HepG2 (cell line): ENCODE measurements at regions not wholly inside any gene's neighbourhood (a gene's known extent, or its start where the extent isn't known, plus 50 kb on each side); places are given as distances from the start of the nearest gene placed in this dataset.
A peak's percentile ranks its signal among the peaks of the same experiment; 100 is the strongest.

Experiments used
- ATAC-seq: fragments of 200-7000 bp; cut with Tn5 transposase; 3 replicates; pipeline ENCODE4 v1.9.1; 2020; ENCODE audit warnings: mild to moderate bottlenecking, moderate library complexity
- BruUV-seq: library from RNA; stranded (reverse); fragments of 400-500 nt; replicated peaks from 2 replicates; lab custom pipeline; 2021; lab: Mats Ljungman, UMichigan
- CTCF ChIA-PET: fragments of 300-600 bp; formaldehyde crosslinking; extraction: SDS; loops from one replicate; lab custom pipeline; 2021; ENCODE audit warnings: low total read pairs, inconsistent platforms, low intra/inter-chr PET ratio; lab: Yijun Ruan, JAX
- POLR2A ChIA-PET: fragments of 350-600 bp; sonication (Branson Sonifier 250); formaldehyde crosslinking; loops from one replicate; lab custom pipeline; 2020; ENCODE audit warnings: antibody characterized with exemption, inconsistent platforms; lab: Yijun Ruan, JAX
- DNase-seq: peaks from one replicate; pipeline ENCODE4 v3.0.0-alpha.2; 2015; ENCODE audit warnings: low spot score
- FAIRE-seq: peaks from 3 replicates; lab custom pipeline; 2011; peaks lifted over from hg19 to GRCh38; lab: Jason Lieb, UNC
- H2AFZ ChIP-seq: one replicate; pipeline ENCODE4 v1.6.1; 2011; ENCODE audit warnings: low read length, inconsistent platforms
- H3K27ac ChIP-seq: fragments of 300-600 bp; 3 replicates; pipeline ENCODE4 v1.8.0; 2011; ENCODE audit warnings: mixed run types, mild to moderate bottlenecking, mixed read lengths, low read length, inconsistent platforms; ENCODE audit not compliant: insufficient read depth; ENCODE audit errors: extremely low read length
- H3K27me3 ChIP-seq, 2 experiments: fragments of 200-600 bp in 1 of 2; 2 replicates in 1 of 2; 3 replicates in 1 of 2; pipeline versions ENCODE4 v1.6.0 to v1.8.0; 2011; ENCODE audit warnings: low read length in 2 of 2, mild to moderate bottlenecking in 2 of 2, moderate library complexity in 2 of 2, inconsistent platforms in 1 of 2; ENCODE audit not compliant: insufficient read depth in 2 of 2, control insufficient read depth in 1 of 2
- H3K36me3 ChIP-seq, 2 experiments: fragments of 200-600 bp in 1 of 2; replicated peaks in 1 of 2; 2 replicates in 1 of 2; 3 replicates in 1 of 2; pipeline versions ENCODE4 v1.5.1 to v1.8.0; 2011; ENCODE audit warnings: low read length in 2 of 2, inconsistent platforms in 1 of 2; ENCODE audit not compliant: insufficient read depth in 2 of 2, control insufficient read depth in 1 of 2
- H3K4me1 ChIP-seq: 2 replicates; pipeline ENCODE4 v1.5.1; 2012; ENCODE audit warnings: low read length, inconsistent platforms; ENCODE audit not compliant: insufficient read depth
- H3K4me2 ChIP-seq: 2 replicates; pipeline ENCODE4 v1.6.0; 2011; ENCODE audit warnings: low read depth, low read length, inconsistent platforms
- H3K4me3 ChIP-seq, 3 experiments: fragments of 200-600 bp in 1 of 3; sonication (generic), shearing (Covaris generic) in 1 of 3; replicated peaks in 1 of 3; 2 replicates each; pipeline ENCODE4 v1.5.1; 2011 to 2016; ENCODE audit warnings: low read length in 3 of 3, inconsistent platforms in 2 of 3, low read depth in 2 of 3, mild to moderate bottlenecking in 2 of 3, control low read depth in 1 of 3, mixed read lengths in 1 of 3; ENCODE audit not compliant: insufficient read depth in 1 of 3
- H3K79me2 ChIP-seq: one replicate; pipeline ENCODE4 v1.6.1; 2011; ENCODE audit warnings: low read length, inconsistent platforms; ENCODE audit not compliant: insufficient read depth
- H3K9ac ChIP-seq: 2 replicates; pipeline ENCODE4 v1.6.0; 2011; ENCODE audit warnings: mild to moderate bottlenecking, low read depth, low read length, inconsistent platforms; ENCODE audit not compliant: insufficient read depth
- H3K9me3 ChIP-seq: 2 replicates; pipeline ENCODE4 v1.5.1; 2012; ENCODE audit warnings: mild to moderate bottlenecking, low read length
- H4K20me1 ChIP-seq: 2 replicates; pipeline ENCODE4 v1.6.0; 2011; ENCODE audit warnings: inconsistent platforms, mild to moderate bottlenecking, low read length, moderate library complexity; ENCODE audit not compliant: insufficient read depth
- ARNTL ChIP-seq: sonication (generic); formaldehyde crosslinking; IDR thresholded peaks from 2 replicates; pipeline ENCODE4 v1.4.0; 2020; ENCODE audit warnings: mild to moderate bottlenecking, missing genetic modification reagents
- DR1 ChIP-seq: sonication (generic); formaldehyde crosslinking; IDR thresholded peaks from 2 replicates; pipeline ENCODE4 v1.8.0; 2021; ENCODE audit warnings: mild to moderate bottlenecking, missing genetic modification reagents, inconsistent platforms
- MIXL1 ChIP-seq: IDR thresholded peaks from 2 replicates; pipeline ENCODE4 v1.6.1; 2016
- MYC ChIP-seq: sonication (generic); formaldehyde crosslinking; IDR thresholded peaks from 2 replicates; pipeline ENCODE4 v1.9.0; 2021; ENCODE audit warnings: missing genetic modification reagents, borderline replicate concordance
- NFATC3 ChIP-seq: sonication (generic); formaldehyde crosslinking; IDR thresholded peaks from 2 replicates; pipeline ENCODE4 v1.5.1; 2020; ENCODE audit warnings: mild to moderate bottlenecking, missing genetic modification reagents
- RAD21 ChIP-seq: fragments of 450-650 bp; formaldehyde crosslinking; IDR thresholded peaks from 2 replicates; pipeline ENCODE4 v1.5.0; 2020; ENCODE audit warnings: mild to moderate bottlenecking
- RXRB ChIP-seq: IDR thresholded peaks from 2 replicates; pipeline ENCODE4 v1.6.1; 2016; ENCODE audit warnings: borderline replicate concordance, missing genetic modification reagents, missing compliant biosample characterization
- SMC3 ChIP-seq: IDR thresholded peaks from 2 replicates; pipeline ENCODE4 v1.6.1; 2011; ENCODE audit warnings: low read length, improper control_type of control experiment
- STAG1 ChIP-seq: sonication (generic); formaldehyde crosslinking; IDR thresholded peaks from 2 replicates; pipeline ENCODE4 v1.4.0; 2020; ENCODE audit warnings: missing genetic modification reagents
- ZNF20 ChIP-seq: sonication (generic); formaldehyde crosslinking; IDR thresholded peaks from 2 replicates; pipeline ENCODE4 v1.4.0; 2020; ENCODE audit warnings: mild to moderate bottlenecking, moderate library complexity, missing genetic modification reagents
- WGBS: methylation state at CpG from one replicate; pipeline ENCODE4 v1.1.6; 2017; ENCODE audit warnings: low lambda C conversion rate; 5-methylcytosine and 5-hydroxymethylcytosine counted together
- in situ Hi-C: cut with HindIII; loops from 2 replicates; pipeline ENCODE4 v1.10.0; 2017; ENCODE audit warnings: low pct_unique_long_range_greater_than_20kb; ENCODE audit not compliant: extremely low pct_ligation_motif_present
- intact Hi-C: fragments of 100-400 bp; cut with micrococcal nuclease; formaldehyde crosslinking; loops from one replicate; pipeline ENCODE4 v1.10.0; 2022; ENCODE audit not compliant: unreplicated experiment
- TF ChIP-seq, protein P1 (sequence below): sonication (generic); formaldehyde crosslinking; IDR thresholded peaks from 2 replicates; pipeline ENCODE4 v1.5.0; 2020; ENCODE audit warnings: mild to moderate bottlenecking, missing genetic modification reagents, moderate library complexity
- TF ChIP-seq, protein P2 (sequence below): IDR thresholded peaks from 2 replicates; pipeline ENCODE4 v1.6.1; 2012; ENCODE audit warnings: low read depth, low read length, improper control_type of control experiment

GRCh38 chr1:245084551-245084950 is 70.2 kb upstream of the KIF26B start (continued):
- TF ChIP-seq ZNF20 (no peak), DR1 (CRISPR knock-in tag) (no peak)

- TF ChIP-seq RAD21 (CRISPR knock-in tag) (peak; percentile 63), NFATC3 (CRISPR knock-in tag) (no peak), STAG1 (CRISPR knock-in tag) (peak; percentile 74), SMC3 (peak; percentile 80), ARNTL (CRISPR knock-in tag) (no peak), MYC (CRISPR knock-in tag) (no peak), MIXL1 (CRISPR knock-in tag) (0 out of 2 replicates have a peak, but pooled peaks have one; percentile 23), RXRB (CRISPR knock-in tag) (peak; percentile 12; the same call in 1 of the 2 replicates)
- TF ChIP-seq, protein P1, sequence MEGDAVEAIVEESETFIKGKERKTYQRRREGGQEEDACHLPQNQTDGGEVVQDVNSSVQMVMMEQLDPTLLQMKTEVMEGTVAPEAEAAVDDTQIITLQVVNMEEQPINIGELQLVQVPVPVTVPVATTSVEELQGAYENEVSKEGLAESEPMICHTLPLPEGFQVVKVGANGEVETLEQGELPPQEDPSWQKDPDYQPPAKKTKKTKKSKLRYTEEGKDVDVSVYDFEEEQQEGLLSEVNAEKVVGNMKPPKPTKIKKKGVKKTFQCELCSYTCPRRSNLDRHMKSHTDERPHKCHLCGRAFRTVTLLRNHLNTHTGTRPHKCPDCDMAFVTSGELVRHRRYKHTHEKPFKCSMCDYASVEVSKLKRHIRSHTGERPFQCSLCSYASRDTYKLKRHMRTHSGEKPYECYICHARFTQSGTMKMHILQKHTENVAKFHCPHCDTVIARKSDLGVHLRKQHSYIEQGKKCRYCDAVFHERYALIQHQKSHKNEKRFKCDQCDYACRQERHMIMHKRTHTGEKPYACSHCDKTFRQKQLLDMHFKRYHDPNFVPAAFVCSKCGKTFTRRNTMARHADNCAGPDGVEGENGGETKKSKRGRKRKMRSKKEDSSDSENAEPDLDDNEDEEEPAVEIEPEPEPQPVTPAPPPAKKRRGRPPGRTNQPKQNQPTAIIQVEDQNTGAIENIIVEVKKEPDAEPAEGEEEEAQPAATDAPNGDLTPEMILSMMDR (CRISPR knock-in tag): peak; percentile 72
- TF ChIP-seq, protein P2, sequence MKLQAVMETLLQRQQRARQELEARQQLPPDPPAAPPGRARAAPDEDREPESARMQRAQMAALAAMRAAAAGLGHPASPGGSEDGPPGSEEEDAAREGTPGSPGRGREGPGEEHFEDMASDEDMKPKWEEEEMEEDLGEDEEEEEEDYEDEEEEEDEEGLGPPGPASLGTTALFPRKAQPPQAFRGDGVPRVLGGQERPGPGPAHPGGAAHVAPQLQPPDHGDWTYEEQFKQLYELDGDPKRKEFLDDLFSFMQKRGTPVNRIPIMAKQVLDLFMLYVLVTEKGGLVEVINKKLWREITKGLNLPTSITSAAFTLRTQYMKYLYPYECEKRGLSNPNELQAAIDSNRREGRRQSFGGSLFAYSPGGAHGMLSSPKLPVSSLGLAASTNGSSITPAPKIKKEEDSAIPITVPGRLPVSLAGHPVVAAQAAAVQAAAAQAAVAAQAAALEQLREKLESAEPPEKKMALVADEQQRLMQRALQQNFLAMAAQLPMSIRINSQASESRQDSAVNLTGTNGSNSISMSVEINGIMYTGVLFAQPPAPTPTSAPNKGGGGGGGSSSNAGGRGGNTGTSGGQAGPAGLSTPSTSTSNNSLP: peak; percentile 35; the same call in 1 of the 2 replicates
- BruUV-seq: no TSS peak
- CTCF ChIA-PET: interaction anchor here (0.8 kb wide), 1 partner anchor 199 kb away, joined by 5 read pairs; no protein-coding TSS in a partner anchor
- POLR2A ChIA-PET: no interaction called here
- Histone ChIP-seq H3K27me3 (no peaks in the 10 kb centered on the region), H3K27ac (no peak overlapping the region), H3K4me1 (no peaks in the 10 kb centered on the region), H3K79me2 (no peaks in the 10 kb centered on the region), H3K9me3 (no peaks in the 10 kb centered on the region), H3K36me3 (no peaks in the 10 kb centered on the region), H3K4me2 (no peak overlapping the region), H4K20me1 (no peaks in the 10 kb centered on the region), H3K4me3 (no peak overlapping the region), H2AFZ (no peak overlapping the region), H3K9ac (no peak overlapping the region)
- intact Hi-C loops (loop anchor here (1.0 to 5.0 kb wide), 4 partner anchors 18 to 923 kb away; no protein-coding TSS in a partner anchor), in situ Hi-C loops (loop anchor here (10.0 kb wide), 2 partner anchors 196 to 926 kb away; no protein-coding TSS in a partner anchor)
- DNase-seq: peak; percentile 29
- FAIRE-seq: peak; percentile 66
- ATAC-seq: no peak
- WGBS: 46% methylated on average over 9 of the region's 9 CpGs
These were observed 75.7 kb upstream of the KIF26B start for GRCh38 chr1:245079021-245079609.
